ENCODE measurements at regions not wholly inside any gene's neighbourhood (a gene's known extent, or its start where the extent isn't known, plus 50 kb on each side); places are given as distances from the start of the nearest gene placed in this dataset.
"Not testable (repeated sequence)": the region's sequence is repeated elsewhere in the genome, so short reads cannot be mapped to it uniquely, and the experiment has no call there.

GRCh38 chr2:147198651-147199171, 646.1 kb upstream of the ACVR2A start:
- DNase-seq (ENCODE audit: low spot score) = peak; percentile 27

- DNase-seq (ENCODE audit: low spot score) = no peak
Observed at GRCh38 chr2:147197754-147198483, 646.9 kb upstream of the ACVR2A start.

- no peak for DNase-seq (ENCODE audit: low spot score)
Observed at GRCh38 chr2:147182260-147182659, 662.6 kb upstream of the ACVR2A start.

GRCh38 chr2:147181351-147182029, 663.3 kb upstream of the ACVR2A start:
- no peak for DNase-seq (ENCODE audit: low spot score)

GRCh38 chr2:147177071-147177857, 667.6 kb upstream of the ACVR2A start:
- DNase-seq (ENCODE audit: low spot score) = peak; percentile 25

GRCh38 chr2:147174824-147175254, 670.0 kb upstream of the ACVR2A start:
- no peak for DNase-seq (ENCODE audit: low spot score)

GRCh38 chr2:147173798-147174197, 671.0 kb upstream of the ACVR2A start:
- DNase-seq (ENCODE audit: low spot score) = no peak

GRCh38 chr2:147173189-147173581, 671.6 kb upstream of the ACVR2A start:
- DNase-seq (ENCODE audit: low spot score) = peak; percentile 78

- no peak for DNase-seq (ENCODE audit: low spot score)
Observed at GRCh38 chr2:147172493-147173188, 672.2 kb upstream of the ACVR2A start.

- DNase-seq (ENCODE audit: low spot score) = peak; percentile 41
Observed at GRCh38 chr2:147171941-147172340, 672.9 kb upstream of the ACVR2A start.

GRCh38 chr2:147170932-147171331, 673.9 kb upstream of the ACVR2A start:
- DNase-seq (ENCODE audit: low spot score) = no peak

GRCh38 chr2:147165697-147166382, 679.0 kb upstream of the ACVR2A start:
- no peak for DNase-seq (ENCODE audit: low spot score)

GRCh38 chr2:147164563-147164962, 680.3 kb upstream of the ACVR2A start:
- no peak for DNase-seq (ENCODE audit: low spot score)

- no peak for DNase-seq (ENCODE audit: low spot score)
Observed at GRCh38 chr2:147161746-147162145, 683.1 kb upstream of the ACVR2A start.

GRCh38 chr2:147156970-147157369, 687.9 kb upstream of the ACVR2A start:
- no peak for DNase-seq (ENCODE audit: low spot score)

GRCh38 chr2:147150241-147150635, 694.6 kb upstream of the ACVR2A start:
- no peak for DNase-seq (ENCODE audit: low spot score)

- DNase-seq (ENCODE audit: low spot score) = peak; percentile 90
Observed at GRCh38 chr2:147149575-147150240, 695.1 kb upstream of the ACVR2A start.

- no peak for DNase-seq (ENCODE audit: low spot score)
Observed at GRCh38 chr2:147147802-147148201, 697.0 kb upstream of the ACVR2A start.

GRCh38 chr2:147141930-147142329, 702.9 kb upstream of the ACVR2A start:
- no peak for DNase-seq (ENCODE audit: low spot score)

- DNase-seq (ENCODE audit: low spot score) = not testable (repeated sequence)
Observed at GRCh38 chr2:147139732-147140131, 705.1 kb upstream of the ACVR2A start.

- DNase-seq (ENCODE audit: low spot score) = no peak
Observed at GRCh38 chr2:147137711-147138110, 707.1 kb upstream of the ACVR2A start.
